SKM-1 (cell line): ENCODE measurements at regions not wholly inside any gene's neighbourhood (a gene's known extent, or its start where the extent isn't known, plus 50 kb on each side); places are given as distances from the start of the nearest gene placed in this dataset.
"Not testable (repeated sequence)": the region's sequence is repeated elsewhere in the genome, so short reads cannot be mapped to it uniquely, and the experiment has no call there.

ENCODE experiments used
- DNase-seq: peaks from one replicate; lab custom pipeline; 2025; ENCODE audit not compliant: unreplicated experiment; lab: John Stamatoyannopoulos, UW

DNA sequence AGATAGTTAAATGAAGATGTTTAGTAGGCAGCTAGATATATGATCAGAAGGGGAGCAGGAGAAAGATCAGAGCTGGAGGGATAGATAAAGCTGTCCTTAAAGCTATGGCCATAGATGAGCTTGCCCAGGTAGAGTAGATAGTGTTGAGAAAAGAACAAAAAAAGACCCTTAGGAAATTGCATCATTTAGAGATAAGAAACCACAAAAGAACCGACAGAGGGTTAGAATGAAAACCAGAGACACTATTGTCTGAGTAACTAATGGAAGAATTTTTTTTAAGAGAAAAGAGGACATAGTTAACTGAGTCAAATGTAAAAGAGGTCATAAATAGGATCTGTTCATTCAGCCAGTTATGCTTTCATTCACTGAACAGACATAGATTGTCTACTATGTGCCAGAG, 101.8 kb downstream of the TNFAIP3 start:
- no peak for DNase-seq

DNA sequence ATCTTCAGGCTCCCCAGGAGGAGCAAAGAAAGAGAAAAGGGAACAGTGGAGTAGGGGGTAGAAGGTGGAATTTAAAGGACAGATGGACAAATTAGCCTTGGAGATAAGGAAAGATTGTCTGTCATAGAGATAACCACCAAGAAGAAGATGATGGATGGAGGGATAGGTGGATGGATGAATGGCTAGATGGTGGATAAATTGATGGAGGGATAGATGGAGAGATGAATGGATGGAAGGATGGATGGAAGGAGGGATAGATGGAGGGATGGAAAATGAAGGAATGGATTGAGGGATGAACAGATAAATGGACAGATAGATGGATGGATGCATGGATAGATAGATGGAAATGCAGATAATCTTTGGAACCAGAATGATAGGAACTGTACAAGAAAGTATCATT, 102.8 kb downstream of the TNFAIP3 start:
- DNase-seq = no peak

DNA sequence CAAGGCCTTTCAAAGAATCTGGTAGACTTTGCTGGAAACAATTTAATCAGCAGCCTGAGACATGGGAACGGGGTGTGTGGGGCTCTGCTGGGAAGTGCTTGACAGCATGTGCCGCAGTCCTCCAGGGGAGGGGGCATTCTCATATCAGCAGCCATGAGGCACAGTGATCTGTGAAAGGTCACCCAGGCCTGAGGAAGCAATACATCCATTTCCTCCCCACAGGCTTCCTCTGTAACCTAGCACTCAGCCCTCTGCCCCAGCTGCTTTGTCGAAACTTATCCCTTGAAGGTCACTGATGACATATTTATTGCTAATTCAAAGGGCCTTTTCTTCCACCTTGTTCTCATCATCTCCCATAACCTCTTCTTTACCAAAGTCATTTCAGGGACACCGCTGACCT, 103.3 kb downstream of the TNFAIP3 start:
- peak; percentile 31 for DNase-seq

DNA sequence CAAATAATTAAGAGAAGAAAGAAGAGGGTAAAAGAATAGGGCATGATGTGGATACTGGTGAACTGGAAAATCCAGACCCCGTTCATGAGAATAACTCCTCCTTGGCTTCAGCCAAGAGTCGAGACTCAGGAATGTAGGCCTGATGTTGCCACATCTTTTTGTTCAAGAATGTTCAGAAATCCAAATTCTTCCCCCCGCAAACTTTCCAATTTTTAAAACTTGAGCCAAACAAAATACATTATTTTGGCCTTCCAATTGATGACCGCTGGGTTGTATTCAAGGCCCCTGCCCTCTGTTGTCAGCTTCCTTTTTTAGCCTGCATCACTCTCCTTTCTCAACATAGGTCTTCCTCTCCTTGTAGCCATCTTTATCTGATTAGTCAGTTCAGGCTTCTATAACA, 106.1 kb downstream of the TNFAIP3 start:
- no peak for DNase-seq

DNA sequence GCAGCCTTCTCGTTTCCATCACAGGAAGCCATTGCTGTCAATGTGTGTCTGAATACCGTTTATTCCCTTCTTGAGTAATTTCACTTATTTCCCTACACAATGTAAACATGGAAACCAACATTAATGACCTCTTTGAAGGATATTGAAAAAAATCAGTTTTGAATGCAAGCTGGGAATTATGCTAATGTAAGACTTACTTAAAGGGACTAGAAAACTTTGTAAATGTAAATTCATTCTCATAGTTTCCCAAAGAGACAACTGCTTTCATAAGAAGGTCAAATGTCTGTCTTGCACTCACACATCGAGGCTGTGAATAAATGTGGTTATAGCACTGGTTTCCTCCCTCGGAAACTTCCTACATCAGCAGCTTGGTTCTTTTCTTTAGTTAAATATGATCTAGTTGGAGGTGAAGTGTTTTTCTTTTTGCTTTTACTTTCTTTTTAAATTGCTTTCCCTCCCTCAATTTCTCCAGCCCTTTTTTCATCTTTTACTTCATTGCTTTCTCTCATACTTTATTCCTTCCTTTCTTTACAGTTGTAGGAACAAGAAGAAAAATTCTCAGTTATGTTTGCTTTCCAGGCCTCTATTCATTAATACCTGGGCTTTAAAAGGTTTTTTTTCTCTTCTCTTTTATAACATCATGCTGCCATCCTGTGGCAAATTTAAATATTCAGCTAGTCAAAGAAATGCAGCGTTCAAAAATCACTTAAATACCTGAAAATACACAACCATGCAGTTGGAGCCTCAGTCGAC, 108.3 kb downstream of the TNFAIP3 start:
- DNase-seq = no peak

DNA sequence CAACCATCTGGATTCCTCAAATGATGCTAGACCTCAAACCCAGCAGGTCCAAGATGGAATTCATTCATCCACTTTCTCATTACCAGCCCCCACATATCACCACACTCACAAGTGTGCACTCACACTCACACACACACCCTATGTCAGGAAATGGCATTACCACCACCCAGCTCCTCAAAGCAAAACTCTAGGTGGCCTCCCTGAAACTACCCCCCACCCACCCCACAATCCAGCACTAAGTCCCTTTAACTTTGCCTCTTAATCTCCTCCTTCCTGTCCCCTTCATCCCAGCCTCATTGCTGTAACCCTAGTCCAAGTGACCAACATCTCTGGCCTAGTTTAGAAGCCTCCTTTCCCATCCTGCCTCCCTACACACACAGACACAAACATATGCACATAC, 109.4 kb downstream of the TNFAIP3 start:
- no peak for DNase-seq

DNA sequence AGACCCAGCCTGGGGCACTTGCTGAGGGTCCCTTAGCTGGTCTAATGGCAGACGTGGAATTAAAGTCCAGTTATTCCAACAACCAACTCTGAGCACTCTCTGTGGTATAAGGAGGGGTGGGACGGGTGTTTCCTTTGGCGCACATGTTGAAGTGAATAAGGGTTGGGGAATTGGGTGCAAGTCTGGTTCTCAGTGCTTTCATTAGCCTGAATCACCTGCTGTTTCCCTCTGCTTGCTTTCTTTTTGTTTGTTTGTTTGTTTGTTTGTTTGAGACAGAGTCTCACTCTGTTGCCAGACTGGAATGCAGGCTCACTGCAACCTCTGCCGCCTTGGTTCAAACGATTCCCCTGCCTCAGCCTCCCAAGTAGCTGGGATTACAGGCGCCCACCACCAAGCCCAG, 110.1 kb downstream of the TNFAIP3 start:
- no peak for DNase-seq

DNA sequence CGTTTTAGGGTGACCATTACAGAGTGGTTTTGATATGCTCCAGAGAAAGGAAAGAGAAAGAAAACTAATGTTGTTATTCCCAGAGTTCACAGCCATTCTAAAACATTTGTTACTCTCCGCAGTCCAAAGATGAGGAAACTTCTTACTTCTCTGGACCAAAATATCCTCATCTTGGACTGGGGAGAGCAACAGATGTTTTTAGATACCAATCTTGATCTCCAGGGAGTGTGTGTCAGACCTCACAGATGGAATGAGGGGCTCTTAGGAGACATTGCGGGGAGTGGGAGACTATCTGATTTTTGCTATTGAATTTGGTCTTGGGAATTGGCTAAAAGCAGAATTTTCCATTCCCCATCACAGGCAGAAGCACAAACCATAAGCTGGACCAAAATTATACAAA, 110.8 kb downstream of the TNFAIP3 start:
- DNase-seq = no peak

DNA sequence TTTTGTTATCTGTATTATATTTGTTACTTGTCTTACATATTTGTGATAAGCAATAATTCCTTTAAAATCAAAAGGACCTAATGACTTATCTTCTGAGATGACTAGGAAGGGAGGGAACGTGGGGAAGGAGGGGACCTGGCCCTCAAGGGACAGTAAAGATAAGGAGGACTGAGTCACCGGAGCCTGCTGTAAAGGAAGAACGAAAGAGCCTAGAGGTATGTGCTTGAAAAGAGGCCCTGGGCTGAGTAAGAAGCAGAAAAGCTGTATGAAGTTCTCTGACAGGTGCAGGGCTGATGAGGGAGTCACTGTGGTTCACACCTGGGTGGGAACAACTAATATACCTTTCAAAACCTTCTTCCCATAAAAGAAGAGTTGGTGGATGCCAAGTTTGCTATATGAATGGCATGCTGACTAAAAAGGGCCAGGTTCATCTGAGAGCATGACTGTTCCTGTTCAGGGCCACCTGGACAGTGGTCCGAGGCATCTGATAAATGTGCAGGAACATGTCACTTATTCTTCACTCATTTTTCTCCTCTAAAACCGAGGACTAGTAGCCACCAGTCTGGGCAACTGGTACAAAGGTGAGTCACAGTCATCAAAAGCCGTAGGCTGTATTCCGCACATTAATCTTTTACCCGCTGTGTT, 111.3 kb downstream of the TNFAIP3 start:
- DNase-seq = no peak

DNA sequence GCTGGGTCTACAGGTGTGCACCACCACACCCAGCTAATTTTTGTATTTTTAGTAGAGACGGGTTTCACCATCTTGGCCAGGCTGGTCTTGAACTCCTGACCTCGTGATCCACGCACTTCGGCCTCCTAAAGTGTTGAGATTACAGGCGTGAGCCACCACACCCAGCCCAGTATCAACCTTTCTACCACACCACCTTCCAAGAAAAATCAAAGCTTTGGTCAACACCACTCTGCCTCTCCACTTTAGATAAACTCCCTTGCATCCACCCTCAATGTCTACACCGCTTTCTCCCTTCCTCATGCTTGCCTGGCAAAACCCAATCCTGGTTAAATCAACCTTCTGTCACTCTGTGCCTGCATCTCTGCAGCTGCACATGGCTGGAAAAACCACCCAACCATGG, 112.2 kb downstream of the TNFAIP3 start:
- not testable (repeated sequence) for DNase-seq

DNA sequence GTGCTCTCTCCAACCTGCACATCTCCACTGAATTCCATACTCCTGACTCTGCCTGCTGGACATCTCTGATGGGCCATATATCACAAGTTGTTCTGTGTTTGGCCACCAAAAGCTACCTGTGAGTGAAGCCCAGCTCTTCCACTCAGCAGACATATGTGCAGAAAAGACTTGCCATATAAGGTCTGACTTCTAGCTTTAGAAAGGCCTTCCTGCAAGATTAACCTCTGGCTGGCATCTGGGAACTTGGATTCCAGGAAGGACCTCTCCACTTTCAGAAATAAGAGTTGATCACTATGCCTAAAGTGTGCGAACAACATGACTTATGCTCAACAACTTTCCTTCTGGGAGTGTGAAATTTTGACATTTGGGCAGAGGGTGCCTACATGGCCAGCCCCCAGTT, 113.7 kb downstream of the TNFAIP3 start:
- no peak for DNase-seq

DNA sequence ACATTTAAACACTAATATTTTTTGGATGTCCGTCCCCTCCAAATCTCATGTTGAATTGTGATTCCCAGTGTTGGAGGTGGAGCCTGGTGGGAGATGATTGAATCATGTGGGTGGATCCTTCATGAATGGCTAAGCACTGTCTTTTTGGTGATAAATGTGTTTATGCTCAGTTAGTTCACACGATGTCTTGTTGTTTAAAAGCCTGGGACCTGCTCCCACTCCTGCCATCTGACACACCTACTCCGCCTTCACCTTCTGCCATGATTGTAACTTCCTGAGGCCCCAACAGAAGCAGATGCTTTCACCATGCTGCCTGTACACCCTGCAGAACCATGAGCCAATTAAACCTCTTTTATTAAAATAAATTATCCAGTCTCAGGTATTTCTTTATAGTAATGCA, 114.7 kb downstream of the TNFAIP3 start:
- no peak for DNase-seq

DNA sequence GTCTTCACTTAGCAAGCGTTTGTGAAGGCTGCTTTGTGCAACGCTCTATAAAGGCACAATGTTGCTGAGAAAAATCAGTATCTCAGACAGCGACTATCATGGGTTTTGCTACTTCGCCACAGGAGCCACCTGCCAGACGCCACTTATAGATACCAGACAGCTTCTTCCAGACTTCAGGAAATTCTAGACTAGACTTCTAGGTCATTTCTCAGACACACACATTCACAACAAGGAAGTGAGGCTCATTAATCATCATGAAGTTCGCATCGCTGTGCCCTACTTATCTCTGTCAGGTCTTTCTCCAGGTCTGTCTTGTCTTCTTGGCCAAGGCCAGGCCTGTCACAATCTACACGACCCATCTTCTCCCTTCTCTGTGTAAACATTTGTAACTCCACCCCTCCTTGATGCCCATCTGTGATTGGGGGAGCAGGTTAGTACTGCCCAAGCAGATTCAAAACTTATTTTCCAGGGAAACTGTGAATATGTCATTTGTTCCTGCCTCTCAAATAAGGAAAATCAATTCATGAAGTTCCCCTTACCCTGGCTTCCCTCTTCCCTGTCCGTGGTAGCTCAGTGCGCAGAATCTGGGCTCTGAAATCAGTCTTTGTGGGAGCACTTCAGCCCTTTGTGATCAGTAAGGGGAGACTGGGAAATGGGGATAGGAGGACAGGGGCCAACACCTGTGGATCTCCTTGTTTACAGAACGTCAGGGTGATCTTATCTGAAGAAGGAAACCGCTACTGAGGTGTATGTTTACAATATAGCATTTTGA, 115.5 kb downstream of the TNFAIP3 start:
- no peak for DNase-seq

DNA sequence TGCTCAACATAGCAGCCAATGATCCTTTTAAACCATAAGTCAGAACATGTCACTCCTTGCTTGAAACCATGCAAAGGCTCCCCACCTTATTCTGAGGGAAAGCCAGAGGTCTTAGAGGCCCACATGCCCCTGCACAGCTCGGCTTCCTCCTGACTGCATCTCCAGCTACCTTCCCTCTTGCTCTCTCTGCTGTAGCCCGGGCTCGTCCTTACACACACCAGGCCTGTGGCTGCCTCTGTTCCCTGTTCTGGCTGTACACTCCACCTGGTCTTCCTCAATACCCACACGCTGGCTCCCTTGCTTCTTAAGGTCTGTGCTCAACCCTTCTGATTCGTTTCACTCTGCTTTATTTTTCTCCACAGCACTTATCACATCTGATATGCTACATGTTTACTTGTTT, 116.2 kb downstream of the TNFAIP3 start:
- no peak for DNase-seq

DNA sequence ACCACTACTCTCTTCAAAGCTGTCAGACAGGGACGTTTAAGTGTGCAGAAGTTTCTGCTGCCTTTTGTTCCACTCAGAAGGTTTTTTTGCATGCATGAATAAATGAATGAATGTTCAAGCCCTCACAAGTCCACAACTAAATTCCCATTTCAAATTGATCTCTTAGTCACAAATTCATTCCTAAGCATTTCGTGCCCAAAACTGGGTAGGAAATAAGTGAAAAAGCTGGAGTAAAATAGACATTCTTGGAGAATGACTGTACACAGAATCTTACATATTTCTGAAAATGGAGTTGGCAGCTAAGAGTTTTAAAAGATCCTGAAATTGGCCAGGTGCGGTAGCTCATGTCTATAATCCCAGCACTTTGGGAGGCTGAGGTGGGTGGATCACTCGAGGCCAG, 117.6 kb downstream of the PERP start:
- DNase-seq = no peak

DNA sequence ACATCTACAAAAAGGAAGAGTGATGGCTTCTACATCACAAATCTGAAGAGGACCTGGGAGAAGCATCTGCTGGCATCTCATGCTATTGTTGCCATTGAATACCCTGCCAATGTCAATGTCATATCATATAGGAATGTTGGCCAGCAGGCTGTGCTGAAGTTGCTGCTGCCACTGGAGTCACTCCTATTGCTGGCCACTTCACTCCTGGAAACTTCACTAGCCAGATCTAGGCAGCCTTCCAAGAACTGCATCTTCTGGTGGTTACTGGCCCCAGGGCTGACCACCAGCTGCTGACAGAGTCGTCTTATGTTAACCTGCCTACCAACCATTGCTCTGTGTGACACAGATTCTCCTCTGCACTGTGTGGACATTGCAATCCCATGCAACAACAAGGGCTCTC, 111.8 kb downstream of the PERP start:
- no peak for DNase-seq

DNA sequence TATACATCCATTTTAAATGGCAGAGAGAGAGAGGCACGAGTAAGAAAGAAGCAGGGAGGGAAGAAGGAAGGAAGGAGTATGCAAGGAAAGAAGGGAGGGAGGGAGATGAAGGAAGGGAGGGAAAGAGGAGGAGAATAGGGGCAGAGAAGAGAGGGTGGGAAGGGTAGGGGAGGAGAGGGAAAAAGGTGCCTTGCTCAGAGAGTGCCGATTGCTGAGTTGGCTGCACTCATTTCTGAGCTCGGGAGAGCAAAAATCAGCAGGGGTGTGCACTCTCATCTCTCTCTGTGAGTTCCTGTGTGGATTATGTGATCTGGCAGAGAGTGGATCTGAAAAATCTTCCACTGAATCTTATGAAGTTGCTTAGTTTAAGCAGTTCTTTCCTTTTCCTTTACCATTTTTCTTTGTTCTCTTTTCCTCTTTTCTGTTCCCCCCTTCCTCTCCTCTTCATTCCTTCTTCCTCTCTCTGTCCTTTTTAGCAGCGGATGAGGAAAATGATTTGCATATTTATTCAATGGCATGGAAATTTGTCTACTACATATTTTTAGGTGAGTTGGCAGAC, 108.7 kb downstream of the PERP start:
- no peak for DNase-seq

DNA sequence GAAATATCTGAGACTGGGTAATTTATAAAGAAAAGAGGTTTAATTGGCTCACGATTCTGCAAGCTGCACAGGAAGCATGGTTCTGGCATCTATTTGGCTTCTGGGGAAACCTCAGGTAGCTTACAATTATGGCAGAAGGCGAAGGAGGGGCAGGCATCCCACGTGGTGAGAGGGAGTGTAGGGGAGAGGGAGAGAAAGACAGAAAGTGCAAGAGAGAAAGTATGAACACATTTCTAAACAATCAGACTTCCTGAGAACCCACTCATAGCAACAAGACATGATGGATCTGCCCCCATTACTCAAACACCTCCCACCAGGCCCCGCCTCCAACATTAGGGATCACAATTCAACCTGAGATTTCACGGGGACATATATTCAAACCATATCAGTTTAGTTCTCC, 107.4 kb downstream of the PERP start:
- no peak for DNase-seq

DNA sequence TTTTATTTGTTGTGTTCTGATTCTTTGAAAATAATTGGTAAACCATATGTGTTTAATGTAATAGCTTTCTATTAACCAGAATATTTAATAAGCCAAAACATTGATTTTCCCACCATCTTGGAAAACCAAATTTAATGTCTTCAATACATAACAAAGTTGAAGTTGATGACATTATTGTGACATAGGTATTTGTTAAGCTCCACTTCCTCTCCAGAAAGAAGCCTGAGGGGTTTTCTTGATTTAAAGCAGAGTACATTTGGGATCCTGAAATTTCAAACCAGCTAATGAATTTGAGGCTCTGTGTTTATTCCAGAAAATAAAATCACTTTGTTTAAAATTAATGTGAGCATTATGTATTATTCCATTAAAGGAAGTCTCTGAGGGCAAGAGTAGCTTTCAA, 106.3 kb downstream of the PERP start:
- no peak for DNase-seq

DNA sequence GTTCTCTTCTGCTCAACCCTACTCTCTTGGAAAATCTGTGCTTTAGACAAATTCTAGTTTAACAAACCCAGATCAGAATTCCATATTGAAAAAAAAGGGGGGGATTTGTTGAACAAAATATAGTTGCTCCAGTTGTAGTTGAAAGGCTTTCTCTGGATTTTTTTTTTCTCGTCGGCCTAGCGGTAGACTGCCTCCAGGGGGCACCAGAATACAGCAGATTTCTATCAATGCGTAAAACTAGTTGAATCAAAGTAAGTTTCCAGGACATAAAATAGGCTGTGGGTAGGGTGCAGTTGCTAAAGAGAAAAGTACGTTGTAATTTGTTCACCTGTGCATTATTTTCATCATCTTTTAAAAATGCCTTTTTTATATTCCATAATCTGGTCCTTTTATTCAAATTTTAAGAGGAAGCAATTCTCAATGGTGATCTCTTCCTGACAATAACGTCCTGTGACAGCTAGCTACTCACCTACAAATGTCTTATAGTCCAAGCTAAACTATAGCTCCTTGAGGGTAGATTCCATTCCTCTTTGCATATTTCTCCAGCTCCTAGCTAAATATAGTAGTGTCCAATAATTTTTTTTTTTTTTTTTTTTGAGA, 105.4 kb downstream of the PERP start:
- DNase-seq = peak; percentile 35
